Activated T-helper 2 cell treated with anti-CD3 and anti-CD28 coated beads, Interferon-gamma antibody, Interleukin-2, Interleukin-4, amounts not matched to agents 10 μg/mL and 5 μg/mL and 100 μg/mL, durations not matched to agents 14 hours and 24 hours and 36 hours (primary cell): ENCODE measurements at regions not wholly inside any gene's neighbourhood (a gene's known extent, or its start where the extent isn't known, plus 50 kb on each side); places are given as distances from the start of the nearest gene placed in this dataset.

Experiments used
- DNase-seq: peaks from one replicate; pipeline ENCODE4 v3.0.0; 2021; ENCODE audit warnings: low spot score
- H3K27ac Mint-ChIP-seq: one replicate; pipeline ENCODE4 v1.8.0; 2021; ENCODE audit warnings: mixed read lengths
- H3K27me3 Mint-ChIP-seq: one replicate; pipeline ENCODE4 v1.8.0; 2021; ENCODE audit warnings: low read depth, mixed read lengths
- H3K36me3 Mint-ChIP-seq: one replicate; pipeline ENCODE4 v1.8.0; 2021; ENCODE audit warnings: low read depth, mixed read lengths
- H3K4me1 Mint-ChIP-seq: one replicate; pipeline ENCODE4 v1.8.0; 2021; ENCODE audit warnings: low read depth, mixed read lengths
- H3K4me3 Mint-ChIP-seq: one replicate; pipeline ENCODE4 v1.8.0; 2021; ENCODE audit warnings: low read depth, mild to moderate bottlenecking, moderate library complexity, mixed read lengths
- H3K9me3 Mint-ChIP-seq: one replicate; pipeline ENCODE4 v1.8.0; 2021; ENCODE audit warnings: mixed read lengths
- intact Hi-C: fragments of 100-400 bp; cut with micrococcal nuclease; formaldehyde crosslinking; loops from one replicate; pipeline ENCODE4 v1.15.1; 2023

GRCh38 chr5:37896159-37896558 is 56.3 kb upstream of the GDNF start:
- no peak overlapping the region for H3K27ac Mint-ChIP-seq
- no peak overlapping the region for H3K4me3 Mint-ChIP-seq
- no peak for DNase-seq
- H3K4me1 Mint-ChIP-seq = no peaks in the 10 kb centered on the region
- H3K9me3 Mint-ChIP-seq = no peaks in the 10 kb centered on the region
- no peaks in the 10 kb centered on the region for H3K36me3 Mint-ChIP-seq
- intact Hi-C loops = no loop called here
- H3K27me3 Mint-ChIP-seq = no peaks in the 10 kb centered on the region

- Mint-ChIP-seq H3K27me3 (no peaks in the 10 kb centered on the region), H3K4me1 (no peaks in the 10 kb centered on the region), H3K9me3 (no peaks in the 10 kb centered on the region), H3K4me3 (no peak overlapping the region), H3K36me3 (no peaks in the 10 kb centered on the region), H3K27ac (no peak overlapping the region)
- intact Hi-C loops = no loop called here
- no peak for DNase-seq
Observed at GRCh38 chr5:37893434-37894134, 53.7 kb upstream of the GDNF start.

DNA sequence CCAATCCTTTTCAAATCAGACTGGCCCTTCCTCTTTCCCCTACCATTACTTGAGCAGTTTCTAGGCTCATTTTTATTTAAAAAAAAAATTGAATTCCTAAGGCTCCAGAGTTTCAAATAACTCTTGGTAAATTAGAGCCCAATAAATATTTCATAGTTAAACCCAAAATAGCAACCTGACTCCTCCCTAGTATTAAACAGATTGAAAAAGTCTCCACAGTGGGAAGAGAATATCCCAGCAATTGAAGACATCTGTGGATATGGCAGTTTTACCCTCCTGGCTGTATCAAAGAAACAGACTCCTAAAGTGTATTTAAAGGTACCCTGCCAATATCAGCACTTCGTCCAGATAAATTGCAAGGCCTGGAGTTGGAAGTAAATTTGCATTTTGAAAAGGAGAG is 52.7 kb upstream of the GDNF start:
- Mint-ChIP-seq H3K36me3 (no peaks in the 10 kb centered on the region), H3K4me1 (no peaks in the 10 kb centered on the region), H3K9me3 (no peaks in the 10 kb centered on the region), H3K27ac (no peak overlapping the region), H3K4me3 (no peak overlapping the region), H3K27me3 (no peaks in the 10 kb centered on the region)
- DNase-seq = no peak
- intact Hi-C loops = no loop called here

GRCh38 chr5:37891832-37892231 is 52.0 kb upstream of the GDNF start:
- Mint-ChIP-seq H3K36me3 (no peaks in the 10 kb centered on the region), H3K4me1 (no peaks in the 10 kb centered on the region), H3K27ac (no peak overlapping the region), H3K27me3 (no peaks in the 10 kb centered on the region), H3K4me3 (no peak overlapping the region), H3K9me3 (no peaks in the 10 kb centered on the region)
- no peak for DNase-seq
- intact Hi-C loops = no loop called here

DNA sequence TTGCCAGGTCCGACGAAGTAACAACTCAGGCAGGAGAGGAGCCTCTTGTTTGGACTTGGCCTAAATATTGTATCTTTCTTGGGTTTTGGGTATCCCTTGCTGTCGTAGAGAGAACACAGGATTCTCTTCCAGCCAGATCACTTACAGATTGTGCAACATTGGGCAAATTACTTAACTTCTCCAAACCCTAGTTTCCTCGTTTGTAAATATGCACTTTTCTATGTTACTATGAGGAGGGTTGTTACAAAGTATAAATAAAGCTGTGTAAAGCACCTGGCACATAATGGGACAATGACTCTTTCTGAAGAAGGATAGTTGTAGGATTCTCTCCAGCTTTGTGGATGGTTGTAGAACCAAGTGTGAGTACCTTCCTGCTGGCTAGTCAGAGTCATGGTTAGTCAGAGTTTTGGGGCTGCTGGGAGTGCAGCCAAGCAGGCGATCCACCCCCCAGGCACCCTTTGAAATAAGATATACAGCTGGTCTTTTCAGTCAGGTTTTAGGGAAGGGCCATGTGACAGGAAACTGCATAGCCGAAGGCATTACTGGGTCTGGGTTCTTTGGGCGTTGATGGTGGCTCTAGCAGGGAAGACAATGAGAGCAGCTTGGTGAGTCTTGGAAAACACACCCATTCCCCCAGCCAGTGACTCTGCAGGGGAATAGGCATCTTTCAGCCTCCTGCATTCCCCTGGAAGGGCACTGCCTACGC is 49.9 kb upstream of the GDNF start:
- no peak overlapping the region for H3K27ac Mint-ChIP-seq
- DNase-seq = no peak
- H3K9me3 Mint-ChIP-seq = no peaks in the 10 kb centered on the region
- no peaks in the 10 kb centered on the region for H3K36me3 Mint-ChIP-seq
- H3K4me1 Mint-ChIP-seq = no peaks in the 10 kb centered on the region
- no peaks in the 10 kb centered on the region for H3K27me3 Mint-ChIP-seq
- no peak overlapping the region for H3K4me3 Mint-ChIP-seq
- intact Hi-C loops = no loop called here
